HTR-8/SVneo (cell line): ENCODE measurements at regions not wholly inside any gene's neighbourhood (a gene's known extent, or its start where the extent isn't known, plus 50 kb on each side); places are given as distances from the start of the nearest gene placed in this dataset.

Experiments
- DNase-seq: peaks from one replicate; pipeline ENCODE4 v3.0.0; 2011; ENCODE audit warnings: low spot score, mixed read lengths; ENCODE audit not compliant: insufficient read length
- FAIRE-seq: peaks from 2 replicates; lab custom pipeline; 2011; peaks lifted over from hg19 to GRCh38; lab: Jason Lieb, UNC

DNA sequence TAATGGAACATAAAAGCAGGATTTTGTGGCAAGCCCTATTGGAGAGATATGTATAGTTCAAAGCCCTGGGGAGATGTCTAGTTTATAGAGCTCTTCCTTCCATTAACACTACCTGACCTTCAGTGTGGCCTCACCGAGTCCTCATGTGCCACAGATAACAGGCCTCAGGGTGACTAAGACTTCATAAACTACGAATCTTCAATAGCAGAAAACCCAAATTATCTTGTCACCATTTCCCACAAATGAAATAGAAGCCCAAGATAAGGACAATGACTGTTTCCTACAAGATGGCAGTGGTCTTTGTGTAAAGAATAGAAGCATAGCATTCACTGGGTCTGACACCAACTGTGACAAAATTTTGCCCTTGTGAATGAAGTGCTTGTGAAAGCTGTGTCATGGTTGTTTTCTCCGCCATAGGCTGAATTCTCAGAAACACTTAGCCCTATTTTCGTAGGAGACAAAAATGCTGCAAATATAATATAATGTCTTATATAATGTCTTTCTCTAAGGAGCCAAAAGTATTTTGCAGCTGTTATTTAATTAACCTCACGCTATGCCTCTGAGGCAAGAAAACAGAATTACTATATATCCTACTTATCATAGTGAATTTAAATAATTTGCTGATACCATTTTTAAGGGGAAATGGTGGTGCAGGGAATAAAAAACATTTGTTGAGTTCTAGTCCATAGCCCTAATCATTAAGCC is 136.7 kb upstream of the CWC22 start:
- DNase-seq (no peak), FAIRE-seq (no peak)

- DNase-seq (no peak), FAIRE-seq (no peak)
Measured at GRCh38 chr2:180141600-180141999, 134.5 kb upstream of the CWC22 start.

- DNase-seq: no peak
Measured at GRCh38 chr2:180133736-180134135, 126.6 kb upstream of the CWC22 start.

DNA sequence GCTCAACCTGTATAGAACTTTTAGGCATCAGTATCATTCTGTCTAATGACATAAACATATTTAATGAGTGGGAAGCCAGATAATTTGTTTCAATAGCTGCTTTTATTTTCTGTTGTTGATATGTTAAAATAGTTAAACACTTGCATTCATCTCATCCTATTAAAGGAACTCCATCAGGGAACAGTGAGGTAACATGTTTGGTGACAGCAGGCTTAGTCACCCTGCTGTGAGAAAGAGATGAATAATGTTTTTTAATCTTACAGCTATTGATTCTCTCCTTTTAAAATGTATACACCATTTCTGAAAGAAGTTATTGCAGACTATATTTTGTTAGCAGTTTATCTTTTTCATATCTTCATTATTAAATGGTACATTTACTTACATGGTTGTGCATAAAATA is 123.3 kb upstream of the CWC22 start:
- DNase-seq (no peak), FAIRE-seq (no peak)

More at GRCh38 chr2:180133736-180134135, 126.6 kb upstream of the CWC22 start:
- FAIRE-seq: no peak

DNA sequence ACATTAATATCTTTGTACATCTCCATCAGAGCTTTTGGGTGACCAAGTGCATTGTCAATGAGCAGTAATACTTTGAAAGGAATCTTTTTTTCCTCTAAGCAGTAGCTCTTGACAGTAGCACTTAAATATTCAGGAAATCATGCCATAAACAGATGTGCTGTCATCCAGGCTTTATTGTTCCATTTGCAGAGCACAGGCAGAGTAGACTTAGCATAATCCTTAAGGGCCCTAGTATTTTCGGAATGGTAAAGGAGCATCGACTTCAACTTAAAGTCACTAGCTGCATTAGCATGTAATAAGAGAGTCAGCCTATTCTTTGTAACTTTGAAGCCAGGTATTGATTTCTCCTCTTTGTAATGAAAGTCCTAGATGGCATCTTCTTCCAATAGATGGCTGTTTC is 121.8 kb upstream of the CWC22 start:
- FAIRE-seq: no peak
- no peak for DNase-seq

GRCh38 chr2:180125245-180125962 is 118.3 kb upstream of the CWC22 start:
- FAIRE-seq (no peak), DNase-seq (peak; percentile 51)

- no peak for FAIRE-seq
Measured at GRCh38 chr2:180124273-180125139, 117.4 kb upstream of the CWC22 start.

DNA sequence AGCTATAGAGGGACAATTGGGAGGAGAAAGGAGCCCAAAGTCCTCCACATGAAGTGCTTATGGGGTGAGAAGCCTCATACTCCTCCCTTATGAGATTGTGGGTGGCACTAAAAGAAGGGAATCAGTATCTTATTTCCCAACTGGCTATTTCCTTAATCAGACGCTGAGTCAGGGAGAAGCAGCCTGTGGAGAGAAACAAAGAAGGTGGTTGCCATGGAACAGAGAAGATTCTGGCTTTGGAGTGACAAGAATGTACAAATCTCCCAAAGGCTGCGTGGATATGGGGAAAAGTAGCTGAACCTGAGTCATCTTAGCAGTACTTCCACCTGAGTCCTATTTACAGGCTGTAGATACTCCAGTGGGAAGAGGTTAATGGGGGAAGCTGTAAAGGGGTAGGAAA is 115.8 kb upstream of the CWC22 start:
- DNase-seq: no peak
- no peak for FAIRE-seq

More at GRCh38 chr2:180124273-180125139, 117.4 kb upstream of the CWC22 start:
- peak; percentile 31 for DNase-seq

- no peak for DNase-seq
- FAIRE-seq: no peak
Measured at GRCh38 chr2:180115675-180116074, 108.6 kb upstream of the CWC22 start.

DNA sequence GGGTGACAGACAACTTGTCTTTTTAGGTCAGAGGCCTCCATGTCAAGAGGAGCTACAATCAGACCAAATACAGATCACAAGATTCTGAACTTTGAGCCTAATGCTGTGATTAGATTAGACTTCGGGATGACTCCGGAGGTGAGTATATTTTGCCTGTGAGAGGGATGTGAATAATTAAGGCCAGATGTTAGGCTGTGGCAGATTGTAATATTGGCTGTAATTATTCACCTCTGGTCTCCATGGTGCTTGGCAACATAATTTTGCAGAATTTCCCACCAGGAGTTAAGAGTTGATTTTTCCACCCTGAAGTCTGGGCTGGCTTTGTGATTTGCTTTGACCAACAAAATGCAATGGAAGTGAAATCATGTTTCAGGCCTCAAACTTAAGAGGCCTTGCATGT is 108.2 kb upstream of the CWC22 start:
- no peak for DNase-seq
- FAIRE-seq: no peak

- no peak for DNase-seq
- no peak for FAIRE-seq
Measured at GRCh38 chr2:180111901-180112300, 104.8 kb upstream of the CWC22 start.

GRCh38 chr2:180110469-180110868 is 103.4 kb upstream of the CWC22 start:
- DNase-seq (no peak), FAIRE-seq (no peak)

DNA sequence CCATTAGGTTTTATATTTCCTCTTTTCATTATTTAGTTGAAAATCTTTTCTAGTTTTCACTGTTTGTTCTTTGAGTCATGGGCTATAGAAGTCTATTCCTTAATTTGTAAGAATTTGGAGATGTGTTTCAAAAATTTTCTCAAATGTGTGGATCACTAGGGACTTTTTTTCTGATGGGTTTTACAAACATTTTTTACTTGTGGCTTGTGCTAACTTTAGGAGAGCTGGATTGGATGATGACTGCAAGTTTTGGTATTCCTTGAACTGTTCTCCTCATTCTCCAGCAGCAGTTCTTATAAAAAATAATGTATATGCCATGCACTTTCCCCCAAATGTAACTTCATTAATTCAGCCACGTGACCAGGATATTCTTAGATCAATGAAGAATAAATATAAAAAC is 94.7 kb upstream of the CWC22 start:
- FAIRE-seq (no peak), DNase-seq (no peak)

DNA sequence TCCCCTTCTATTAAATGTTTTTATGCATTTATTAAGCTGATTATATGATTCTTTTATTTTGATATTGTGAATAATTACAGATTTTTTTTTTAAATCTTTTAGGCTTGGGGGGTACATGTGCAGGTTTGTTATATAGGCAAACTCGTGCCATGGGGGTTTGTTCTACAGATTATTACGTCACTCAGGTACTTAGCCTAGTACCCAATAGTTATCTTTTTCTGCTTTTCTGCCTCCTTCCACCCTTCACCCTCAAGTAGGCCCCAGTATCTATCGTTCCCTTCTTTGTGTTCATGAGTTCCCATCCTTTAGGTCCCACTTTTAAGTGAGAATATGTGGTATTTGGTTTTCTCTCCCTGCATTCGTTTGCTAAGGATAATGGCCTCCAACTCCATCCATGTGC is 92.2 kb upstream of the CWC22 start:
- FAIRE-seq: no peak
- DNase-seq: no peak

- FAIRE-seq (no peak), DNase-seq (no peak)
Measured at GRCh38 chr2:180085144-180085543, 78.0 kb upstream of the CWC22 start.

GRCh38 chr2:180077295-180077906 is 70.3 kb upstream of the CWC22 start:
- DNase-seq: peak; percentile 5
- FAIRE-seq: no peak

- FAIRE-seq: no peak
- DNase-seq: no peak
Measured at GRCh38 chr2:180075870-180076269, 68.8 kb upstream of the CWC22 start.

GRCh38 chr2:180071797-180072196 is 64.7 kb upstream of the CWC22 start:
- FAIRE-seq: no peak
- DNase-seq: no peak

GRCh38 chr2:180063494-180064092 is 56.5 kb upstream of the CWC22 start:
- no peak for FAIRE-seq
- DNase-seq: no peak

DNA sequence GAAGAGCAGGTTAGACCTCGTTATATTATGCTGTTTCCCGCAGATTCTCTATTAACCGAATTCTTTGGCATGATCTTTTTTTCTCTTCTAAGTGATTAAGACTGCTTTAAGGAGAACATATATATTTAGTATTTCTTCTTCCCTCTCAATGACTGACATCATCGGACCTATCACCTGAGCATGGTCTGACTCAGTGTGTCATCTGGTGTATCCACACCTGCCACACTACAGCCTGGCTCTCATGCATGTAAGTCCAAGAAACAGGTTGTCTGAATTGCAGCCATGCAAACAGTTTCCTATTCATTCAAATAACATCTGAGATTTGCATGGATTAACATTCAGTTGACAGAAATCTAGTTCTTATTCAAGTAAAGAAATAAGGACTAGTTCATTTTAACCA is 55.1 kb upstream of the CWC22 start:
- no peak for DNase-seq
- no peak for FAIRE-seq
